HEK293T (cell line): ENCODE measurements at regions not wholly inside any gene's neighbourhood (a gene's known extent, or its start where the extent isn't known, plus 50 kb on each side); places are given as distances from the start of the nearest gene placed in this dataset.

Experiments used
- CTCF ChIA-PET: fragments of 350-600 bp; formaldehyde crosslinking; extraction: SDS; loops from one replicate; lab custom pipeline; 2021; ENCODE audit warnings: antibody characterized with exemption, inconsistent platforms; lab: Yijun Ruan, JAX
- POLR2A ChIA-PET: fragments of 350-600 bp; formaldehyde crosslinking; extraction: SDS; loops from one replicate; lab custom pipeline; 2020; ENCODE audit warnings: antibody characterized with exemption, inconsistent platforms; lab: Yijun Ruan, JAX
- DNase-seq: peaks from one replicate; pipeline ENCODE4 v3.0.0; 2012; ENCODE audit warnings: mixed read lengths; ENCODE audit errors: extremely low spot score
- ARNT ChIP-seq: fragments of 450-650 bp; IDR thresholded peaks from 2 replicates; pipeline ENCODE4 v1.6.1; 2017; ENCODE audit warnings: mild to moderate bottlenecking
- BHLHE40 ChIP-seq: fragments of 450-650 bp; IDR thresholded peaks from 2 replicates; pipeline ENCODE4 v1.6.1; 2016; ENCODE audit warnings: mild to moderate bottlenecking, moderate library complexity, borderline replicate concordance
- CTBP1 ChIP-seq: fragments of 450-650 bp; IDR thresholded peaks from 2 replicates; pipeline ENCODE4 v1.6.1; 2016; ENCODE audit warnings: borderline replicate concordance
- ELF4 ChIP-seq: fragments of 450-650 bp; IDR thresholded peaks from 2 replicates; pipeline ENCODE4 v1.6.1; 2017; ENCODE audit warnings: antibody characterized with exemption
- FOXA1 ChIP-seq: fragments of 450-650 bp; IDR thresholded peaks from 2 replicates; pipeline ENCODE4 v1.6.1; 2016; ENCODE audit warnings: mild to moderate bottlenecking
- FOXK2 ChIP-seq: fragments of 450-650 bp; IDR thresholded peaks from 2 replicates; pipeline ENCODE4 v1.6.1; 2016; ENCODE audit warnings: mild to moderate bottlenecking
- FOXM1 ChIP-seq: fragments of 450-650 bp; IDR thresholded peaks from 2 replicates; pipeline ENCODE4 v1.6.1; 2017; ENCODE audit warnings: mild to moderate bottlenecking, borderline replicate concordance
- HDGF ChIP-seq: fragments of 450-650 bp; IDR thresholded peaks from 2 replicates; pipeline ENCODE4 v1.6.1; 2017; ENCODE audit warnings: antibody characterized with exemption, borderline replicate concordance
- L3MBTL2 ChIP-seq: fragments of 450-650 bp; conservative IDR thresholded peaks from 2 replicates; pipeline ENCODE4 v1.6.1; 2016; ENCODE audit warnings: mild to moderate bottlenecking
- LEF1 ChIP-seq: fragments of 450-650 bp; IDR thresholded peaks from 2 replicates; pipeline ENCODE4 v1.6.1; 2017; ENCODE audit warnings: mild to moderate bottlenecking, borderline replicate concordance
- NFRKB ChIP-seq: fragments of 450-650 bp; IDR thresholded peaks from 2 replicates; pipeline ENCODE4 v1.6.1; 2016; ENCODE audit warnings: mild to moderate bottlenecking, moderate library complexity
- PKNOX1 ChIP-seq: fragments of 450-650 bp; IDR thresholded peaks from 2 replicates; pipeline ENCODE4 v1.6.1; 2016
- SP1 ChIP-seq: fragments of 450-650 bp; IDR thresholded peaks from 2 replicates; pipeline ENCODE4 v1.6.1; 2017
- SUZ12 ChIP-seq: fragments of 450-650 bp; IDR thresholded peaks from 2 replicates; pipeline ENCODE4 v1.6.1; 2016; ENCODE audit warnings: mild to moderate bottlenecking
- TARDBP ChIP-seq: fragments of 450-650 bp; IDR thresholded peaks from 2 replicates; pipeline ENCODE4 v1.6.1; 2016
- ZNF384 ChIP-seq: fragments of 450-650 bp; IDR thresholded peaks from 2 replicates; pipeline ENCODE4 v1.6.1; 2016

- TF ChIP-seq FOXM1 (no peak), HDGF (no peak), PKNOX1 (no peak), NFRKB (no peak), ELF4 (no peak), FOXK2 (no peak), SP1 (no peak), L3MBTL2 (no peak)
- ChIA-PET CTCF (no interaction called here), POLR2A (no interaction called here)
- no peak for DNase-seq
Measured at GRCh38 chr2:51251356-51251755, 219.4 kb upstream of the NRXN1 start.

GRCh38 chr2:51247252-51247805, 215.4 kb upstream of the NRXN1 start:
- ChIA-PET CTCF (no interaction called here), POLR2A (no interaction called here)
- TF ChIP-seq BHLHE40 = no peak
- TF ChIP-seq FOXA1 = no peak
- no peak for TF ChIP-seq LEF1
- no peak for DNase-seq

- TF ChIP-seq FOXK2 = no peak
- no peak for TF ChIP-seq PKNOX1
- TF ChIP-seq BHLHE40 = no peak
- no peak for TF ChIP-seq NFRKB
- no peak for TF ChIP-seq ZNF384
- TF ChIP-seq FOXM1 = no peak
- no peak for TF ChIP-seq FOXA1
- TF ChIP-seq LEF1 = no peak
- no peak for TF ChIP-seq TARDBP
- no peak for TF ChIP-seq SP1
- no peak for TF ChIP-seq L3MBTL2
- TF ChIP-seq SUZ12 = no peak
- TF ChIP-seq ARNT = no peak
- no peak for DNase-seq
- POLR2A ChIA-PET = no interaction called here
- CTCF ChIA-PET = no interaction called here
Measured at GRCh38 chr2:51243892-51244535, 212.1 kb upstream of the NRXN1 start.

- ChIA-PET POLR2A (no interaction called here), CTCF (no interaction called here)
- DNase-seq = no peak
- TF ChIP-seq CTBP1 (no peak), TARDBP (no peak), PKNOX1 (no peak), ARNT (no peak), NFRKB (no peak), ZNF384 (no peak), ELF4 (no peak), BHLHE40 (no peak), FOXA1 (no peak), SUZ12 (no peak), HDGF (no peak), LEF1 (no peak), FOXM1 (no peak)
Measured at GRCh38 chr2:51237626-51238271, 205.8 kb upstream of the NRXN1 start.

GRCh38 chr2:51232027-51232426, 200.1 kb upstream of the NRXN1 start:
- TF ChIP-seq ZNF384 (no peak), BHLHE40 (no peak), FOXM1 (no peak), NFRKB (no peak), PKNOX1 (no peak), HDGF (no peak), LEF1 (no peak), FOXK2 (no peak), L3MBTL2 (no peak), CTBP1 (no peak), ARNT (no peak), TARDBP (no peak), SUZ12 (no peak)
- ChIA-PET POLR2A (no interaction called here), CTCF (no interaction called here)
- no peak for DNase-seq
